WTC11 (cell line): ENCODE measurements at regions not wholly inside any gene's neighbourhood (a gene's known extent, or its start where the extent isn't known, plus 50 kb on each side); places are given as distances from the start of the nearest gene placed in this dataset.

ENCODE experiments used
- ATAC-seq: fragments of 200-7000 bp; cut with Tn5 transposase; 2 replicates; pipeline ENCODE4 v1.10.0; 2021; ENCODE audit warnings: mild to moderate bottlenecking, moderate library complexity
- CTCF ChIA-PET: fragments of 300-600 bp; sonication (Branson Sonifier 250); formaldehyde crosslinking; loops from one replicate; lab custom pipeline; 2021; ENCODE audit warnings: antibody characterized with exemption; lab: Charles Lee
- POLR2A ChIA-PET: fragments of 350-600 bp; sonication (Branson Sonifier 250); formaldehyde crosslinking; loops from one replicate; lab custom pipeline; 2021; ENCODE audit warnings: antibody characterized with exemption; lab: Charles Lee
- DNase-seq: peaks from one replicate; pipeline ENCODE4 v3.0.0; 2021; ENCODE audit warnings: low spot score
- H3K27ac Mint-ChIP-seq: 2 replicates; pipeline ENCODE4 v1.8.0; 2021; ENCODE audit warnings: mixed read lengths
- H3K27me3 Mint-ChIP-seq: 2 replicates; pipeline ENCODE4 v1.8.0; 2021; ENCODE audit warnings: low read depth, mild to moderate bottlenecking, moderate library complexity, mixed read lengths
- H3K36me3 Mint-ChIP-seq: 2 replicates; pipeline ENCODE4 v1.8.0; 2021; ENCODE audit warnings: mixed read lengths
- H3K4me1 Mint-ChIP-seq: 2 replicates; pipeline ENCODE4 v1.8.0; 2022; ENCODE audit warnings: mixed read lengths
- H3K4me3 Mint-ChIP-seq: 2 replicates; pipeline ENCODE4 v1.8.0; 2021; ENCODE audit warnings: mild to moderate bottlenecking, moderate library complexity, mixed read lengths
- H3K9me3 Mint-ChIP-seq: 2 replicates; pipeline ENCODE4 v1.8.0; 2021; ENCODE audit warnings: mixed read lengths
- EMX1 ChIP-seq: fragments of 250-450 bp; sonication (Bioruptor Pico); IDR thresholded peaks from 2 replicates; pipeline ENCODE4 v1.8.0; 2021; ENCODE audit warnings: mild to moderate bottlenecking
- ETV6 ChIP-seq: sonication (generic); formaldehyde crosslinking; IDR thresholded peaks from 2 replicates; pipeline ENCODE4 v1.8.1; 2022; ENCODE audit warnings: mild to moderate bottlenecking, missing genetic modification reagents
- FOXK1 ChIP-seq: sonication (generic); formaldehyde crosslinking; IDR thresholded peaks from 2 replicates; pipeline ENCODE4 v1.8.0; 2022; ENCODE audit warnings: mild to moderate bottlenecking, moderate library complexity, missing genetic modification reagents
- FOXP1 ChIP-seq: sonication (generic); formaldehyde crosslinking; IDR thresholded peaks from 2 replicates; pipeline ENCODE4 v1.8.0; 2022; ENCODE audit warnings: missing genetic modification reagents, mild to moderate bottlenecking, moderate library complexity, borderline replicate concordance
- GRHL2 ChIP-seq: fragments of 250-450 bp; sonication (Bioruptor Pico); IDR thresholded peaks from 2 replicates; pipeline ENCODE4 v1.8.0; 2022; ENCODE audit warnings: mild to moderate bottlenecking, moderate library complexity; ENCODE audit not compliant: insufficient replicate concordance, severe bottlenecking
- NR2C2 ChIP-seq: sonication (generic); formaldehyde crosslinking; IDR thresholded peaks from 2 replicates; pipeline ENCODE4 v1.8.0; 2022; ENCODE audit warnings: mild to moderate bottlenecking, missing genetic modification reagents
- RORB ChIP-seq: fragments of 250-450 bp; sonication (Bioruptor Pico); IDR thresholded peaks from 2 replicates; pipeline ENCODE4 v1.9.0; 2021; ENCODE audit warnings: mild to moderate bottlenecking
- TEAD1 ChIP-seq: sonication (generic); formaldehyde crosslinking; IDR thresholded peaks from 2 replicates; pipeline ENCODE4 v1.8.0; 2022; ENCODE audit warnings: mild to moderate bottlenecking, missing genetic modification reagents
- ZNF416 ChIP-seq: fragments of 250-450 bp; sonication (Bioruptor Pico); IDR thresholded peaks from 2 replicates; pipeline ENCODE4 v1.9.0; 2021; ENCODE audit warnings: mild to moderate bottlenecking, inconsistent platforms
- ZNF671 ChIP-seq: fragments of 250-450 bp; sonication (Bioruptor Pico); IDR thresholded peaks from 2 replicates; pipeline ENCODE4 v1.8.0; 2021; ENCODE audit warnings: mild to moderate bottlenecking
- TF ChIP-seq, protein P1 (sequence below): fragments of 250-450 bp; sonication (Bioruptor Pico); IDR thresholded peaks from 2 replicates; pipeline ENCODE4 v1.9.0; 2021; ENCODE audit warnings: mild to moderate bottlenecking
- TF ChIP-seq, protein P2 (sequence below): sonication (generic); formaldehyde crosslinking; IDR thresholded peaks from 2 replicates; pipeline ENCODE4 v1.8.0; 2022; ENCODE audit warnings: mild to moderate bottlenecking, missing genetic modification reagents
- TF ChIP-seq, protein P3 (sequence below): sonication (generic); formaldehyde crosslinking; IDR thresholded peaks from 2 replicates; pipeline ENCODE4 v1.8.0; 2023; ENCODE audit warnings: mild to moderate bottlenecking, missing genetic modification reagents
- TF ChIP-seq, protein P4 (sequence below): sonication (generic); formaldehyde crosslinking; IDR thresholded peaks from 2 replicates; pipeline ENCODE4 v1.8.0; 2022; ENCODE audit warnings: mild to moderate bottlenecking, missing genetic modification reagents
- TF ChIP-seq, protein P5 (sequence below): sonication (generic); formaldehyde crosslinking; IDR thresholded peaks from 2 replicates; pipeline ENCODE4 v1.8.1; 2023; ENCODE audit warnings: mild to moderate bottlenecking, missing genetic modification reagents
- TF ChIP-seq, protein P6 (sequence below): fragments of 250-450 bp; sonication (Bioruptor Pico); IDR thresholded peaks from 2 replicates; pipeline ENCODE4 v1.8.0; 2021; ENCODE audit warnings: mild to moderate bottlenecking
- TF ChIP-seq, protein P7 (sequence below): sonication (generic); formaldehyde crosslinking; IDR thresholded peaks from 2 replicates; pipeline ENCODE4 v1.8.1; 2022; ENCODE audit warnings: low read depth, mild to moderate bottlenecking, moderate library complexity, missing genetic modification reagents, borderline replicate concordance
- TF ChIP-seq, protein P8 (sequence below): sonication (generic); formaldehyde crosslinking; IDR thresholded peaks from 2 replicates; pipeline ENCODE4 v1.8.1; 2022; ENCODE audit warnings: missing genetic modification reagents, borderline replicate concordance
- TF ChIP-seq, protein P9 (sequence below): sonication (generic); formaldehyde crosslinking; IDR thresholded peaks from 2 replicates; pipeline ENCODE4 v1.8.1; 2023; ENCODE audit warnings: mild to moderate bottlenecking, moderate library complexity, missing genetic modification reagents

DNA sequence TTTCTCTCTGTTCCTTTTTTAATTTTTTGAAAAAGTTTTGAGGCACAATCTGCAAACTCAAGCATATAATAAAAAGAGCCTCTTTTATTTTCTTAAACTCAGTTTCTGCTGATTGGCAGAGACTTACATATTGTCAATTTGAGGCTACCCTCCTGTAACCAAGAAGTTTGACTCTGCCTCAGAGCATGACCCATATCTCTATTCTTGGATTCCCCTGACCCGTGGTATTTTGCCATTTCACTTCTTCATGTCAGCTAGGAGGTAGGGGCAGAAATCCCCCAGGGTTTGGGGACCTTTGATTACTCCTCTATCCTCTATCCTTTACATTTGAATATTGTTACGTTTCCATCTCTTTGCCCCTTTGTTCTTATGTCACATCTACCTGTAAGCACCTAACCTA, 479.1 kb upstream of the ALCAM start:
- no peak for DNase-seq
- no peak for ATAC-seq
- H3K27me3 Mint-ChIP-seq: no peaks in the 10 kb centered on the region; the same call in 1 of the 2 replicates
- TF ChIP-seq NR2C2 (CRISPR knock-in tag): no peak
- TF ChIP-seq ZNF671 (CRISPR knock-in tag): no peak
- TF ChIP-seq, protein P1, sequence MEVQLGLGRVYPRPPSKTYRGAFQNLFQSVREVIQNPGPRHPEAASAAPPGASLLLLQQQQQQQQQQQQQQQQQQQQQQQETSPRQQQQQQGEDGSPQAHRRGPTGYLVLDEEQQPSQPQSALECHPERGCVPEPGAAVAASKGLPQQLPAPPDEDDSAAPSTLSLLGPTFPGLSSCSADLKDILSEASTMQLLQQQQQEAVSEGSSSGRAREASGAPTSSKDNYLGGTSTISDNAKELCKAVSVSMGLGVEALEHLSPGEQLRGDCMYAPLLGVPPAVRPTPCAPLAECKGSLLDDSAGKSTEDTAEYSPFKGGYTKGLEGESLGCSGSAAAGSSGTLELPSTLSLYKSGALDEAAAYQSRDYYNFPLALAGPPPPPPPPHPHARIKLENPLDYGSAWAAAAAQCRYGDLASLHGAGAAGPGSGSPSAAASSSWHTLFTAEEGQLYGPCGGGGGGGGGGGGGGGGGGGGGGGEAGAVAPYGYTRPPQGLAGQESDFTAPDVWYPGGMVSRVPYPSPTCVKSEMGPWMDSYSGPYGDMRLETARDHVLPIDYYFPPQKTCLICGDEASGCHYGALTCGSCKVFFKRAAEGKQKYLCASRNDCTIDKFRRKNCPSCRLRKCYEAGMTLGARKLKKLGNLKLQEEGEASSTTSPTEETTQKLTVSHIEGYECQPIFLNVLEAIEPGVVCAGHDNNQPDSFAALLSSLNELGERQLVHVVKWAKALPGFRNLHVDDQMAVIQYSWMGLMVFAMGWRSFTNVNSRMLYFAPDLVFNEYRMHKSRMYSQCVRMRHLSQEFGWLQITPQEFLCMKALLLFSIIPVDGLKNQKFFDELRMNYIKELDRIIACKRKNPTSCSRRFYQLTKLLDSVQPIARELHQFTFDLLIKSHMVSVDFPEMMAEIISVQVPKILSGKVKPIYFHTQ (CRISPR knock-in tag): no peak
- TF ChIP-seq RORB (CRISPR knock-in tag): no peak
- no peak for TF ChIP-seq TEAD1 (CRISPR knock-in tag)
- no peak for TF ChIP-seq FOXP1 (CRISPR knock-in tag)
- TF ChIP-seq, protein P2, sequence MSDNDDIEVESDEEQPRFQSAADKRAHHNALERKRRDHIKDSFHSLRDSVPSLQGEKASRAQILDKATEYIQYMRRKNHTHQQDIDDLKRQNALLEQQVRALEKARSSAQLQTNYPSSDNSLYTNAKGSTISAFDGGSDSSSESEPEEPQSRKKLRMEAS (CRISPR knock-in tag): no peak
- TF ChIP-seq, protein P3, sequence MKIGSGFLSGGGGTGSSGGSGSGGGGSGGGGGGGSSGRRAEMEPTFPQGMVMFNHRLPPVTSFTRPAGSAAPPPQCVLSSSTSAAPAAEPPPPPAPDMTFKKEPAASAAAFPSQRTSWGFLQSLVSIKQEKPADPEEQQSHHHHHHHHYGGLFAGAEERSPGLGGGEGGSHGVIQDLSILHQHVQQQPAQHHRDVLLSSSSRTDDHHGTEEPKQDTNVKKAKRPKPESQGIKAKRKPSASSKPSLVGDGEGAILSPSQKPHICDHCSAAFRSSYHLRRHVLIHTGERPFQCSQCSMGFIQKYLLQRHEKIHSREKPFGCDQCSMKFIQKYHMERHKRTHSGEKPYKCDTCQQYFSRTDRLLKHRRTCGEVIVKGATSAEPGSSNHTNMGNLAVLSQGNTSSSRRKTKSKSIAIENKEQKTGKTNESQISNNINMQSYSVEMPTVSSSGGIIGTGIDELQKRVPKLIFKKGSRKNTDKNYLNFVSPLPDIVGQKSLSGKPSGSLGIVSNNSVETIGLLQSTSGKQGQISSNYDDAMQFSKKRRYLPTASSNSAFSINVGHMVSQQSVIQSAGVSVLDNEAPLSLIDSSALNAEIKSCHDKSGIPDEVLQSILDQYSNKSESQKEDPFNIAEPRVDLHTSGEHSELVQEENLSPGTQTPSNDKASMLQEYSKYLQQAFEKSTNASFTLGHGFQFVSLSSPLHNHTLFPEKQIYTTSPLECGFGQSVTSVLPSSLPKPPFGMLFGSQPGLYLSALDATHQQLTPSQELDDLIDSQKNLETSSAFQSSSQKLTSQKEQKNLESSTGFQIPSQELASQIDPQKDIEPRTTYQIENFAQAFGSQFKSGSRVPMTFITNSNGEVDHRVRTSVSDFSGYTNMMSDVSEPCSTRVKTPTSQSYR (CRISPR knock-in tag): no peak
- TF ChIP-seq ETV6 (CRISPR knock-in tag): no peak
- no peak for TF ChIP-seq EMX1
- TF ChIP-seq, protein P4, sequence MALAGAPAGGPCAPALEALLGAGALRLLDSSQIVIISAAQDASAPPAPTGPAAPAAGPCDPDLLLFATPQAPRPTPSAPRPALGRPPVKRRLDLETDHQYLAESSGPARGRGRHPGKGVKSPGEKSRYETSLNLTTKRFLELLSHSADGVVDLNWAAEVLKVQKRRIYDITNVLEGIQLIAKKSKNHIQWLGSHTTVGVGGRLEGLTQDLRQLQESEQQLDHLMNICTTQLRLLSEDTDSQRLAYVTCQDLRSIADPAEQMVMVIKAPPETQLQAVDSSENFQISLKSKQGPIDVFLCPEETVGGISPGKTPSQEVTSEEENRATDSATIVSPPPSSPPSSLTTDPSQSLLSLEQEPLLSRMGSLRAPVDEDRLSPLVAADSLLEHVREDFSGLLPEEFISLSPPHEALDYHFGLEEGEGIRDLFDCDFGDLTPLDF (CRISPR knock-in tag): no peak
- POLR2A ChIA-PET: no interaction called here
- H3K4me3 Mint-ChIP-seq: no peak overlapping the region
- CTCF ChIA-PET: no interaction called here
- peaks cover 24% of the 10 kb centered on the region for H3K4me1 Mint-ChIP-seq
- peaks cover 5% of the 10 kb centered on the region for H3K36me3 Mint-ChIP-seq
- peaks cover 24% of the 10 kb centered on the region for H3K9me3 Mint-ChIP-seq
- H3K27ac Mint-ChIP-seq: no peak overlapping the region

DNA sequence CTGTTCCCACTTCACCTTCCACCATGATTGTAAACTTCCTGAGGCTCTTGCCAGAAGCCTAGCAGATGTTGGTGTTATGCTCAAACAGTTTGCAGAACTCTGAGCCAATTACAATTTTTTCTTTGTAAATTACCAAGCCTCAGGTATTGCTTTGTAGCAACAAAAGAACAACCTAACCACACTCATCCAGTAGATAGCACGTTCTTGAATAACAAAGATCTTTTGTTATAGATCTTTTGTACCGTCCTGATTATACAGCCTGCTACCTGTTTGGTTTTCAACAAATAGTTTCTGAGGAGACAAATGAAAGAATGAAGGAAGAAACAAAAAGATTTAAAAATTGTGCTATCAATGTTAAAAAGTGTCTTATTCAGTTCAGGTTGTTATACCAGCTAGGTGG, 474.7 kb upstream of the ALCAM start:
- CTCF ChIA-PET: no interaction called here
- H3K27me3 Mint-ChIP-seq: no peaks in the 10 kb centered on the region; the same call in 1 of the 2 replicates

More for the DNA sequence above, 474.7 kb upstream of the ALCAM start:
- H3K27ac Mint-ChIP-seq: peak overlapping the region; percentile 63
- TF ChIP-seq, protein P5, sequence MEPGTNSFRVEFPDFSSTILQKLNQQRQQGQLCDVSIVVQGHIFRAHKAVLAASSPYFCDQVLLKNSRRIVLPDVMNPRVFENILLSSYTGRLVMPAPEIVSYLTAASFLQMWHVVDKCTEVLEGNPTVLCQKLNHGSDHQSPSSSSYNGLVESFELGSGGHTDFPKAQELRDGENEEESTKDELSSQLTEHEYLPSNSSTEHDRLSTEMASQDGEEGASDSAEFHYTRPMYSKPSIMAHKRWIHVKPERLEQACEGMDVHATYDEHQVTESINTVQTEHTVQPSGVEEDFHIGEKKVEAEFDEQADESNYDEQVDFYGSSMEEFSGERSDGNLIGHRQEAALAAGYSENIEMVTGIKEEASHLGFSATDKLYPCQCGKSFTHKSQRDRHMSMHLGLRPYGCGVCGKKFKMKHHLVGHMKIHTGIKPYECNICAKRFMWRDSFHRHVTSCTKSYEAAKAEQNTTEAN (CRISPR knock-in tag): no peak
- TF ChIP-seq, protein P6, sequence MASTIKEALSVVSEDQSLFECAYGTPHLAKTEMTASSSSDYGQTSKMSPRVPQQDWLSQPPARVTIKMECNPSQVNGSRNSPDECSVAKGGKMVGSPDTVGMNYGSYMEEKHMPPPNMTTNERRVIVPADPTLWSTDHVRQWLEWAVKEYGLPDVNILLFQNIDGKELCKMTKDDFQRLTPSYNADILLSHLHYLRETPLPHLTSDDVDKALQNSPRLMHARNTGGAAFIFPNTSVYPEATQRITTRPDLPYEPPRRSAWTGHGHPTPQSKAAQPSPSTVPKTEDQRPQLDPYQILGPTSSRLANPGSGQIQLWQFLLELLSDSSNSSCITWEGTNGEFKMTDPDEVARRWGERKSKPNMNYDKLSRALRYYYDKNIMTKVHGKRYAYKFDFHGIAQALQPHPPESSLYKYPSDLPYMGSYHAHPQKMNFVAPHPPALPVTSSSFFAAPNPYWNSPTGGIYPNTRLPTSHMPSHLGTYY (CRISPR knock-in tag): no peak
- TF ChIP-seq, protein P7, sequence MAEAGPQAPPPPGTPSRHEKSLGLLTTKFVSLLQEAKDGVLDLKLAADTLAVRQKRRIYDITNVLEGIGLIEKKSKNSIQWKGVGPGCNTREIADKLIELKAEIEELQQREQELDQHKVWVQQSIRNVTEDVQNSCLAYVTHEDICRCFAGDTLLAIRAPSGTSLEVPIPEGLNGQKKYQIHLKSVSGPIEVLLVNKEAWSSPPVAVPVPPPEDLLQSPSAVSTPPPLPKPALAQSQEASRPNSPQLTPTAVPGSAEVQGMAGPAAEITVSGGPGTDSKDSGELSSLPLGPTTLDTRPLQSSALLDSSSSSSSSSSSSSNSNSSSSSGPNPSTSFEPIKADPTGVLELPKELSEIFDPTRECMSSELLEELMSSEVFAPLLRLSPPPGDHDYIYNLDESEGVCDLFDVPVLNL: no peak
- TF ChIP-seq FOXK1 (no peak), GRHL2 (CRISPR knock-in tag) (no peak), ZNF416 (CRISPR knock-in tag) (no peak)
- TF ChIP-seq, protein P8, sequence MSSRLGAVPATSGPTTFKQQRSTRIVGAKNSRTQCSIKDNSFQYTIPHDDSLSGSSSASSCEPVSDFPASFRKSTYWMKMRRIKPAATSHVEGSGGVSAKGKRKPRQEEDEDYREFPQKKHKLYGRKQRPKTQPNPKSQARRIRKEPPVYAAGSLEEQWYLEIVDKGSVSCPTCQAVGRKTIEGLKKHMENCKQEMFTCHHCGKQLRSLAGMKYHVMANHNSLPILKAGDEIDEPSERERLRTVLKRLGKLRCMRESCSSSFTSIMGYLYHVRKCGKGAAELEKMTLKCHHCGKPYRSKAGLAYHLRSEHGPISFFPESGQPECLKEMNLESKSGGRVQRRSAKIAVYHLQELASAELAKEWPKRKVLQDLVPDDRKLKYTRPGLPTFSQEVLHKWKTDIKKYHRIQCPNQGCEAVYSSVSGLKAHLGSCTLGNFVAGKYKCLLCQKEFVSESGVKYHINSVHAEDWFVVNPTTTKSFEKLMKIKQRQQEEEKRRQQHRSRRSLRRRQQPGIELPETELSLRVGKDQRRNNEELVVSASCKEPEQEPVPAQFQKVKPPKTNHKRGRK (CRISPR knock-in tag): no peak
- TF ChIP-seq, protein P9, sequence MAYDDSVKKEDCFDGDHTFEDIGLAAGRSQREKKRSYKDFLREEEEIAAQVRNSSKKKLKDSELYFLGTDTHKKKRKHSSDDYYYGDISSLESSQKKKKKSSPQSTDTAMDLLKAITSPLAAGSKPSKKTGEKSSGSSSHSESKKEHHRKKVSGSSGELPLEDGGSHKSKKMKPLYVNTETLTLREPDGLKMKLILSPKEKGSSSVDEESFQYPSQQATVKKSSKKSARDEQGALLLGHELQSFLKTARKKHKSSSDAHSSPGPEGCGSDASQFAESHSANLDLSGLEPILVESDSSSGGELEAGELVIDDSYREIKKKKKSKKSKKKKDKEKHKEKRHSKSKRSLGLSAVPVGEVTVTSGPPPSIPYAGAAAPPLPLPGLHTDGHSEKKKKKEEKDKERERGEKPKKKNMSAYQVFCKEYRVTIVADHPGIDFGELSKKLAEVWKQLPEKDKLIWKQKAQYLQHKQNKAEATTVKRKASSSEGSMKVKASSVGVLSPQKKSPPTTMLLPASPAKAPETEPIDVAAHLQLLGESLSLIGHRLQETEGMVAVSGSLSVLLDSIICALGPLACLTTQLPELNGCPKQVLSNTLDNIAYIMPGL (CRISPR knock-in tag): no peak
- DNase-seq (no peak), ATAC-seq (peak; percentile 70)
- H3K4me3 Mint-ChIP-seq: no peak overlapping the region
- peaks cover 5% of the 10 kb centered on the region for H3K36me3 Mint-ChIP-seq
- peaks cover 13% of the 10 kb centered on the region for H3K4me1 Mint-ChIP-seq
- POLR2A ChIA-PET: interaction anchor here (0.7 kb wide), 1 partner anchor 70 kb away, joined by 3 read pairs; no protein-coding TSS in a partner anchor
- peaks cover 18% of the 10 kb centered on the region for H3K9me3 Mint-ChIP-seq
